GM19351 (cell line): ENCODE measurements at regions not wholly inside any gene's neighbourhood (a gene's known extent, or its start where the extent isn't known, plus 50 kb on each side); places are given as distances from the start of the nearest gene placed in this dataset.

ENCODE experiments used
- ATAC-seq: cut with Tn5 transposase; IDR thresholded peaks from one replicate; pipeline ENCODE4 v1.9.1; 2021; ENCODE audit warnings: mild to moderate bottlenecking, moderate library complexity; ENCODE audit not compliant: unreplicated experiment

GRCh38 chr4:125739760-125740159, 425.0 kb downstream of the FAT4 start:
- no peak for ATAC-seq

- ATAC-seq: no peak
Observed at GRCh38 chr4:125741825-125742452, 427.2 kb downstream of the FAT4 start.

- ATAC-seq: no peak
Observed at GRCh38 chr4:125744891-125745364, 430.2 kb downstream of the FAT4 start.

- ATAC-seq: no peak
Observed at GRCh38 chr4:125749354-125749753, 434.6 kb downstream of the FAT4 start.

GRCh38 chr4:125750399-125750798, 435.6 kb downstream of the FAT4 start:
- ATAC-seq: no peak

- no peak for ATAC-seq
Observed at GRCh38 chr4:125750828-125751466, 436.2 kb downstream of the FAT4 start.

GRCh38 chr4:125758438-125758837, 443.7 kb downstream of the FAT4 start:
- ATAC-seq: no peak

GRCh38 chr4:125760201-125760819, 445.6 kb downstream of the FAT4 start:
- no peak for ATAC-seq

- no peak for ATAC-seq
Observed at GRCh38 chr4:125760956-125761355, 446.2 kb downstream of the FAT4 start.

GRCh38 chr4:125762537-125762936, 447.8 kb downstream of the FAT4 start:
- ATAC-seq: no peak

- ATAC-seq: no peak
Observed at GRCh38 chr4:125765941-125766340, 451.2 kb downstream of the FAT4 start.

GRCh38 chr4:125770814-125771398, 456.2 kb downstream of the FAT4 start:
- ATAC-seq: no peak

GRCh38 chr4:125772680-125773079, 457.9 kb downstream of the FAT4 start:
- ATAC-seq: no peak

- ATAC-seq: no peak
Observed at GRCh38 chr4:125773502-125773901, 458.7 kb downstream of the FAT4 start.

GRCh38 chr4:125773931-125774330, 459.2 kb downstream of the FAT4 start:
- no peak for ATAC-seq

- no peak for ATAC-seq
Observed at GRCh38 chr4:125776146-125776545, 461.4 kb downstream of the FAT4 start.

GRCh38 chr4:125780164-125780563, 465.4 kb downstream of the FAT4 start:
- ATAC-seq: no peak

- no peak for ATAC-seq
Observed at GRCh38 chr4:125780747-125781146, 466.0 kb downstream of the FAT4 start.

GRCh38 chr4:125781651-125782050, 466.9 kb downstream of the FAT4 start:
- ATAC-seq: no peak

- ATAC-seq: no peak
Observed at GRCh38 chr4:125784741-125785140, 470.0 kb downstream of the FAT4 start.

GRCh38 chr4:125787707-125788106, 473.0 kb downstream of the FAT4 start:
- ATAC-seq: no peak

- ATAC-seq: no peak
Observed at GRCh38 chr4:125789023-125789422, 474.3 kb downstream of the FAT4 start.
